Right atrium auricular region (tissue), 2 donors: ENCODE measurements at regions not wholly inside any gene's neighbourhood (a gene's known extent, or its start where the extent isn't known, plus 50 kb on each side); places are given as distances from the start of the nearest gene placed in this dataset.
A peak's percentile ranks its signal among the peaks of the same experiment; 100 is the strongest.

Source experiments
- DNase-seq: peaks from one replicate; pipeline ENCODE4 v3.0.0-alpha.2; 2019; ENCODE audit warnings: low spot score
- H3K27ac ChIP-seq, 2 donors: fragments of 200-600 bp; sonication (generic); 1 replicate in 1 of 2; 2 replicates in 1 of 2; pipeline ENCODE4 v1.5.1; 2016 to 2019
- H3K27me3 ChIP-seq, 2 donors: fragments of 200-600 bp; sonication (generic); one replicate each; pipeline versions ENCODE4 v1.5.1 to v1.6.0; 2017 to 2019
- H3K36me3 ChIP-seq: fragments of 200-600 bp; sonication (generic); one replicate; pipeline ENCODE4 v1.5.1; 2016
- H3K4me1 ChIP-seq, 2 donors: fragments of 200-600 bp; sonication (generic); one replicate each; pipeline versions ENCODE4 v1.5.1 to v1.6.0; 2017 to 2019
- H3K4me3 ChIP-seq, 2 donors: fragments of 200-600 bp; sonication (generic); 1 replicate in 1 of 2; 2 replicates in 1 of 2; pipeline ENCODE4 v1.5.1; 2017 to 2019; ENCODE audit warnings: mild to moderate bottlenecking in 1 of 2, moderate library complexity in 1 of 2
- H3K9me3 ChIP-seq, 2 donors: fragments of 200-600 bp; sonication (generic); one replicate each; pipeline ENCODE4 v1.5.1; 2019
- TF ChIP-seq, protein P1 (sequence below), 2 donors: fragments of 200-600 bp; sonication (generic); IDR thresholded peaks; one replicate each; pipeline ENCODE4 v1.5.1; 2019; ENCODE audit warnings: antibody characterized with exemption in 2 of 2

- Histone ChIP-seq H3K27me3 (no peaks in the 10 kb centered on the region), H3K4me1 (no peaks in the 10 kb centered on the region), H3K27ac (no peak overlapping the region), H3K9me3 (no peaks in the 10 kb centered on the region), H3K36me3 (no peaks in the 10 kb centered on the region), H3K4me3 (no peak overlapping the region)
- TF ChIP-seq, protein P1, sequence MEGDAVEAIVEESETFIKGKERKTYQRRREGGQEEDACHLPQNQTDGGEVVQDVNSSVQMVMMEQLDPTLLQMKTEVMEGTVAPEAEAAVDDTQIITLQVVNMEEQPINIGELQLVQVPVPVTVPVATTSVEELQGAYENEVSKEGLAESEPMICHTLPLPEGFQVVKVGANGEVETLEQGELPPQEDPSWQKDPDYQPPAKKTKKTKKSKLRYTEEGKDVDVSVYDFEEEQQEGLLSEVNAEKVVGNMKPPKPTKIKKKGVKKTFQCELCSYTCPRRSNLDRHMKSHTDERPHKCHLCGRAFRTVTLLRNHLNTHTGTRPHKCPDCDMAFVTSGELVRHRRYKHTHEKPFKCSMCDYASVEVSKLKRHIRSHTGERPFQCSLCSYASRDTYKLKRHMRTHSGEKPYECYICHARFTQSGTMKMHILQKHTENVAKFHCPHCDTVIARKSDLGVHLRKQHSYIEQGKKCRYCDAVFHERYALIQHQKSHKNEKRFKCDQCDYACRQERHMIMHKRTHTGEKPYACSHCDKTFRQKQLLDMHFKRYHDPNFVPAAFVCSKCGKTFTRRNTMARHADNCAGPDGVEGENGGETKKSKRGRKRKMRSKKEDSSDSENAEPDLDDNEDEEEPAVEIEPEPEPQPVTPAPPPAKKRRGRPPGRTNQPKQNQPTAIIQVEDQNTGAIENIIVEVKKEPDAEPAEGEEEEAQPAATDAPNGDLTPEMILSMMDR (IDR thresholded peaks at IDR 0.05) = no peak
- no peak for DNase-seq
These were observed 75.3 kb downstream of the NAP1L3 start for GRCh38 chrX:93598076-93598475.

DNA sequence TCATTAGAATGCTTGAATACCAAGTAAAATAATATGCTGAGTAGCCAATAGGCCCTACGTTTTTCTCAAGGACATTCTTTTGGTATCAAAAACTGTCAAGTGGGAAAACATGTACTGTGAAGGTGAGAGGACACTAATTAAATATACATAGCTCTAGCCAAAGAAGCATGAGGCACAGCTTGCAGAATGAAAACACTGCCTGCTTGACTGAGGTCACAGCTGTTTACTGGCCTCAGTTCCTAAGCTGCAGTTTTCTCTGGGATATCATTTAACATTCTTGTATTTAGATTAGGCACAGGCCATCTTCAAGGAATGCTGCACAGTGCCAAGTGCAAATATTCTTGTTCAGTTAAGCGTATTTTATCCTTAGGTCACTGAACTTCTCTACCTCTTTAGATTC, 78.6 kb downstream of the NAP1L3 start:
- H3K27ac ChIP-seq = no peak overlapping the region
- H3K4me1 ChIP-seq = no peaks in the 10 kb centered on the region
- no peak for DNase-seq
- H3K4me3 ChIP-seq = no peak overlapping the region
- no peaks in the 10 kb centered on the region for H3K9me3 ChIP-seq
- TF ChIP-seq, protein P1 (IDR thresholded peaks at IDR 0.05) = no peak
- no peaks in the 10 kb centered on the region for H3K36me3 ChIP-seq
- H3K27me3 ChIP-seq = no peaks in the 10 kb centered on the region

- H3K9me3 ChIP-seq = no peaks in the 10 kb centered on the region
- no peaks in the 10 kb centered on the region for H3K27me3 ChIP-seq
- H3K4me3 ChIP-seq = no peak overlapping the region
- no peaks in the 10 kb centered on the region for H3K4me1 ChIP-seq
- TF ChIP-seq, protein P1 (IDR thresholded peaks at IDR 0.05) = no peak
- H3K36me3 ChIP-seq = no peaks in the 10 kb centered on the region
- no peak for DNase-seq
- no peak overlapping the region for H3K27ac ChIP-seq
These were observed 79.4 kb downstream of the NAP1L3 start for GRCh38 chrX:93593966-93594365.

DNA sequence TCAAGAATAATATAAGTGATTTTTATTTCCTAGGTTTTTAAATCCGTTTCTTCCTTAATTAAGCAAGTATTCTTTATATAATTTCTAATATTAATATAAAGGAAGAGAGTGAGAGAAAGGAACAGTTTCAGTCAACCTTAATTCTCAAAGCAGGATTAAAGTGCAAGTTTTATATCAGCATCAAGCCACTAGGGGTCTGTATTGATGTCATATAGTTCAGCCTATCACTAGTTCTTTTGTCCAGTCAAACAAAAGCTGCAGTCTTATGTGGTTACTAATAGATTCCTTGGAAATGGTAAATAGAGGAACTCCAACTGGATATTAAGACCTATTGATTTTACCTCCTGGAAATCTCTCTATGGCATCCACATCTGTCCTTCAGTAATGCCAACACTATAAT, 82.0 kb downstream of the NAP1L3 start:
- TF ChIP-seq, protein P1 (IDR thresholded peaks at IDR 0.05) = peak in 1 of 2 donors; percentile 24
- no peak overlapping the region for H3K27ac ChIP-seq
- H3K27me3 ChIP-seq = no peaks in the 10 kb centered on the region
- DNase-seq = no peak
- H3K4me3 ChIP-seq = no peak overlapping the region
- H3K36me3 ChIP-seq = no peaks in the 10 kb centered on the region
- no peaks in the 10 kb centered on the region for H3K4me1 ChIP-seq
- no peaks in the 10 kb centered on the region for H3K9me3 ChIP-seq

DNA sequence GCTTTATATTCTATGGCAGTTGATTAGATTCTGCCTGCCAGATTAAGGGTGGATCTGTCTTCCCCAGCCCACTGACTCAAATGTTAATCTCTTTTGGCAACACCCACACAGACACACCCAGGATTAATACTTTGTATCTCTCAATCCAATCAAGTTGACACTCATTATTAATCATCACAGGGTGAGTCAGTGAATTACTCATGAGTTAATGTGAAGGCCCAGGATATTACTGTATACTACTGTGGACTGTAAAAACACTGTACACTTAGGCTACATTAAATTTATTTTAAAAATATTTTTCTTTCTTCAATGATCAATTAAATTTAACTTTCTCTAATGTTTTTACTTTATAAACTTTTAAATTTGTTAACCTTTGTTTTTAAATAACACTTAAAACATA, 87.7 kb downstream of the NAP1L3 start:
- Histone ChIP-seq H3K27ac (no peak overlapping the region), H3K9me3 (no peaks in the 10 kb centered on the region), H3K36me3 (no peaks in the 10 kb centered on the region), H3K4me3 (no peak overlapping the region), H3K4me1 (no peaks in the 10 kb centered on the region), H3K27me3 (no peaks in the 10 kb centered on the region)
- DNase-seq = no peak
- TF ChIP-seq, protein P1 (IDR thresholded peaks at IDR 0.05) = no peak

GRCh38 chrX:93580634-93581033, 92.7 kb downstream of the NAP1L3 start:
- TF ChIP-seq, protein P1 (IDR thresholded peaks at IDR 0.05) = no peak
- Histone ChIP-seq H3K36me3 (no peaks in the 10 kb centered on the region), H3K4me1 (no peaks in the 10 kb centered on the region), H3K9me3 (no peaks in the 10 kb centered on the region), H3K27me3 (no peaks in the 10 kb centered on the region), H3K4me3 (no peak overlapping the region), H3K27ac (no peak overlapping the region)
- no peak for DNase-seq
